Gastroesophageal sphincter (tissue), 3 donors: ENCODE measurements at regions not wholly inside any gene's neighbourhood (a gene's known extent, or its start where the extent isn't known, plus 50 kb on each side); places are given as distances from the start of the nearest gene placed in this dataset.

Experiments
- CTCF ChIP-seq, 4 experiments: fragments of 200-600 bp in 2 of 4; fragments of 450-650 bp in 2 of 4; sonication (generic) in 1 of 4; IDR thresholded peaks; one replicate each; pipeline ENCODE4 v1.5.1; 2017 to 2019; ENCODE audit warnings: antibody characterized with exemption in 4 of 4, mild to moderate bottlenecking in 2 of 4, moderate library complexity in 2 of 4
- POLR2A ChIP-seq, 2 donors: fragments of 450-650 bp; IDR thresholded peaks; one replicate each; pipeline ENCODE4 v1.6.1; 2017; ENCODE audit warnings: antibody characterized with exemption in 2 of 2, mild to moderate bottlenecking in 2 of 2, moderate library complexity in 1 of 2
- POLR2AphosphoS5 ChIP-seq: sonication (generic); formaldehyde crosslinking; IDR thresholded peaks from one replicate; pipeline ENCODE4 v1.6.1; 2017; ENCODE audit warnings: antibody characterized with exemption

- TF ChIP-seq POLR2A (IDR thresholded peaks at IDR 0.05) (no peak), CTCF (IDR thresholded peaks at IDR 0.05) (no peak), POLR2AphosphoS5 (no peak)
Observed at GRCh38 chr10:21406595-21407193, 118.8 kb downstream of the SKIDA1 start.
